Liver (tissue), 3 donors: ENCODE measurements at regions not wholly inside any gene's neighbourhood (a gene's known extent, or its start where the extent isn't known, plus 50 kb on each side); places are given as distances from the start of the nearest gene placed in this dataset.

Source experiments
- JUND ChIP-seq, 2 donors: IDR thresholded peaks; 2 replicates each; pipeline ENCODE4 v1.6.1; 2016; ENCODE audit warnings: antibody characterized with exemption in 2 of 2
- MAX ChIP-seq: IDR thresholded peaks from 2 replicates; pipeline ENCODE4 v1.6.1; 2016; ENCODE audit warnings: antibody characterized with exemption
- SP1 ChIP-seq: IDR thresholded peaks from 2 replicates; pipeline ENCODE4 v1.6.1; 2018; ENCODE audit warnings: antibody characterized with exemption, mild to moderate bottlenecking
- ZBTB33 ChIP-seq: IDR thresholded peaks from 2 replicates; pipeline ENCODE4 v1.6.1; 2016; ENCODE audit warnings: antibody characterized with exemption
- TF ChIP-seq, protein P1 (sequence below): IDR thresholded peaks from 2 replicates; pipeline ENCODE4 v1.6.1; 2016; ENCODE audit warnings: antibody characterized with exemption, mild to moderate bottlenecking
- TF ChIP-seq, protein P2 (sequence below): fragments of 150-350 bp; IDR thresholded peaks from 2 replicates; pipeline ENCODE4 v1.5.1; 2017; ENCODE audit warnings: improper control_type of control experiment, low read depth, low read length; ENCODE audit not compliant: missing input control
- donor health status: healthy.
- donor health status: healthy.

DNA sequence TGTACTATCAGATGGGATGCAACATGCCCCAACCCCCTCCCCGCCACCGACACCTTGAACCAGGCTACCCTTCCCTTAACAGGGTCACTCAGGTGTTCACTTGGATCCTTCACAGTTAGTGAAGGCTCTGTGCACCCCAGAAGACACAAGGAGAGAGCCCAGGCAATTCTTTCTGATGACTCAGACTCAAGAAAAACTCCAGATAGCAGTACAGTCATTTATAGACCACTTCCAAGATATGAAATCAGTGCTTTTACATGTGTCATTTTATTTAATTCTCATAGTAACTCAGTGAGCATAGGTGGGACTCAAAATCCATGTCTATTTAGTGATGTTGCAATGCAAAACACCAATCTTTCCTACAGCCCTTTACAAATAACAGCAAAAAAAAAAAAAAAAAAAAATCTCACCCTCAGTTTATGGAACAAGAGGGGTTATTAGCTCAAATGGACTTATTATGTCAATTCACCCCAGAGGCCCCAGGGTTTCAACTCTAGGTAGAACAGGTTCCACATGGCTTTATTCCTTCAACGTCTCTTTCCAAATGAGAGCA lies 71.9 kb downstream of the FOXD1 start:
- TF ChIP-seq, protein P1, sequence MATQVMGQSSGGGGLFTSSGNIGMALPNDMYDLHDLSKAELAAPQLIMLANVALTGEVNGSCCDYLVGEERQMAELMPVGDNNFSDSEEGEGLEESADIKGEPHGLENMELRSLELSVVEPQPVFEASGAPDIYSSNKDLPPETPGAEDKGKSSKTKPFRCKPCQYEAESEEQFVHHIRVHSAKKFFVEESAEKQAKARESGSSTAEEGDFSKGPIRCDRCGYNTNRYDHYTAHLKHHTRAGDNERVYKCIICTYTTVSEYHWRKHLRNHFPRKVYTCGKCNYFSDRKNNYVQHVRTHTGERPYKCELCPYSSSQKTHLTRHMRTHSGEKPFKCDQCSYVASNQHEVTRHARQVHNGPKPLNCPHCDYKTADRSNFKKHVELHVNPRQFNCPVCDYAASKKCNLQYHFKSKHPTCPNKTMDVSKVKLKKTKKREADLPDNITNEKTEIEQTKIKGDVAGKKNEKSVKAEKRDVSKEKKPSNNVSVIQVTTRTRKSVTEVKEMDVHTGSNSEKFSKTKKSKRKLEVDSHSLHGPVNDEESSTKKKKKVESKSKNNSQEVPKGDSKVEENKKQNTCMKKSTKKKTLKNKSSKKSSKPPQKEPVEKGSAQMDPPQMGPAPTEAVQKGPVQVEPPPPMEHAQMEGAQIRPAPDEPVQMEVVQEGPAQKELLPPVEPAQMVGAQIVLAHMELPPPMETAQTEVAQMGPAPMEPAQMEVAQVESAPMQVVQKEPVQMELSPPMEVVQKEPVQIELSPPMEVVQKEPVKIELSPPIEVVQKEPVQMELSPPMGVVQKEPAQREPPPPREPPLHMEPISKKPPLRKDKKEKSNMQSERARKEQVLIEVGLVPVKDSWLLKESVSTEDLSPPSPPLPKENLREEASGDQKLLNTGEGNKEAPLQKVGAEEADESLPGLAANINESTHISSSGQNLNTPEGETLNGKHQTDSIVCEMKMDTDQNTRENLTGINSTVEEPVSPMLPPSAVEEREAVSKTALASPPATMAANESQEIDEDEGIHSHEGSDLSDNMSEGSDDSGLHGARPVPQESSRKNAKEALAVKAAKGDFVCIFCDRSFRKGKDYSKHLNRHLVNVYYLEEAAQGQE: no peak
- TF ChIP-seq, protein P2, sequence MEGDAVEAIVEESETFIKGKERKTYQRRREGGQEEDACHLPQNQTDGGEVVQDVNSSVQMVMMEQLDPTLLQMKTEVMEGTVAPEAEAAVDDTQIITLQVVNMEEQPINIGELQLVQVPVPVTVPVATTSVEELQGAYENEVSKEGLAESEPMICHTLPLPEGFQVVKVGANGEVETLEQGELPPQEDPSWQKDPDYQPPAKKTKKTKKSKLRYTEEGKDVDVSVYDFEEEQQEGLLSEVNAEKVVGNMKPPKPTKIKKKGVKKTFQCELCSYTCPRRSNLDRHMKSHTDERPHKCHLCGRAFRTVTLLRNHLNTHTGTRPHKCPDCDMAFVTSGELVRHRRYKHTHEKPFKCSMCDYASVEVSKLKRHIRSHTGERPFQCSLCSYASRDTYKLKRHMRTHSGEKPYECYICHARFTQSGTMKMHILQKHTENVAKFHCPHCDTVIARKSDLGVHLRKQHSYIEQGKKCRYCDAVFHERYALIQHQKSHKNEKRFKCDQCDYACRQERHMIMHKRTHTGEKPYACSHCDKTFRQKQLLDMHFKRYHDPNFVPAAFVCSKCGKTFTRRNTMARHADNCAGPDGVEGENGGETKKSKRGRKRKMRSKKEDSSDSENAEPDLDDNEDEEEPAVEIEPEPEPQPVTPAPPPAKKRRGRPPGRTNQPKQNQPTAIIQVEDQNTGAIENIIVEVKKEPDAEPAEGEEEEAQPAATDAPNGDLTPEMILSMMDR: no peak
- no peak for TF ChIP-seq SP1
- TF ChIP-seq MAX: no peak
- no peak for TF ChIP-seq ZBTB33
- TF ChIP-seq JUND (IDR thresholded peaks at IDR 0.05): no peak
